Left ventricle myocardium inferior (tissue), 1 donor: ENCODE measurements at regions not wholly inside any gene's neighbourhood (a gene's known extent, or its start where the extent isn't known, plus 50 kb on each side); places are given as distances from the start of the nearest gene placed in this dataset.

Experiments
- DNase-seq: peaks from one replicate; pipeline ENCODE4 v3.0.0-alpha.2; 2020
- H3K27ac ChIP-seq: fragments of 200-600 bp; replicated peaks from 2 replicates; pipeline ENCODE4 v1.8.0; 2021
- H3K27me3 ChIP-seq: fragments of 200-600 bp; 2 replicates; pipeline ENCODE4 v1.8.0; 2021; ENCODE audit warnings: low read depth
- H3K36me3 ChIP-seq: fragments of 200-600 bp; 2 replicates; pipeline ENCODE4 v1.8.0; 2021
- H3K4me1 ChIP-seq: fragments of 200-600 bp; 2 replicates; pipeline ENCODE4 v1.8.0; 2021
- H3K4me3 ChIP-seq: fragments of 200-600 bp; 2 replicates; pipeline ENCODE4 v1.8.0; 2021; ENCODE audit warnings: mild to moderate bottlenecking, moderate library complexity
- H3K9me3 ChIP-seq: fragments of 200-600 bp; replicated peaks from 2 replicates; pipeline ENCODE4 v1.8.0; 2021
- CTCF ChIP-seq: fragments of 200-600 bp; IDR thresholded peaks from 2 replicates; pipeline ENCODE4 v1.8.0; 2021; ENCODE audit warnings: antibody characterized with exemption, mild to moderate bottlenecking, borderline replicate concordance
- intact Hi-C: fragments of 100-400 bp; cut with micrococcal nuclease; formaldehyde crosslinking; loops from one replicate; pipeline ENCODE4 v1.11.0; 2022
- donor health status: DM: no; HTN: yes; CAD: no; lungs with severe emphysema.

GRCh38 chr2:15829985-15830384, 110.4 kb upstream of the MYCN start:
- no peaks in the 10 kb centered on the region for H3K4me1 ChIP-seq
- H3K27ac ChIP-seq, result no peak overlapping the region
- TF ChIP-seq CTCF, result no peak
- intact Hi-C loops, result no loop called here
- DNase-seq, result no peak
- H3K4me3 ChIP-seq, result no peak overlapping the region
- no peaks in the 10 kb centered on the region for H3K9me3 ChIP-seq
- no peaks in the 10 kb centered on the region for H3K36me3 ChIP-seq
- H3K27me3 ChIP-seq, result no peaks in the 10 kb centered on the region

GRCh38 chr2:15830937-15831549, 109.3 kb upstream of the MYCN start:
- no peak for TF ChIP-seq CTCF
- Histone ChIP-seq H3K27ac (no peak overlapping the region), H3K4me3 (no peak overlapping the region), H3K4me1 (no peaks in the 10 kb centered on the region), H3K27me3 (no peaks in the 10 kb centered on the region), H3K9me3 (no peaks in the 10 kb centered on the region), H3K36me3 (no peaks in the 10 kb centered on the region)
- no peak for DNase-seq
- intact Hi-C loops, result no loop called here

GRCh38 chr2:15832030-15832709, 108.2 kb upstream of the MYCN start:
- no peak for TF ChIP-seq CTCF
- no peaks in the 10 kb centered on the region for H3K4me1 ChIP-seq
- peaks cover 4% of the 10 kb centered on the region for H3K9me3 ChIP-seq
- no peak for DNase-seq
- H3K27ac ChIP-seq, result no peak overlapping the region
- intact Hi-C loops, result no loop called here
- no peaks in the 10 kb centered on the region for H3K27me3 ChIP-seq
- no peak overlapping the region for H3K4me3 ChIP-seq
- H3K36me3 ChIP-seq, result no peaks in the 10 kb centered on the region

- intact Hi-C loops, result no loop called here
- H3K4me1 ChIP-seq, result no peaks in the 10 kb centered on the region
- no peak overlapping the region for H3K4me3 ChIP-seq
- H3K27me3 ChIP-seq, result no peaks in the 10 kb centered on the region
- no peak overlapping the region for H3K27ac ChIP-seq
- TF ChIP-seq CTCF, result no peak
- peaks cover 4% of the 10 kb centered on the region for H3K9me3 ChIP-seq
- no peaks in the 10 kb centered on the region for H3K36me3 ChIP-seq
- no peak for DNase-seq
These were observed 107.3 kb upstream of the MYCN start for GRCh38 chr2:15832849-15833680.

GRCh38 chr2:15833731-15834130, 106.6 kb upstream of the MYCN start:
- no peak overlapping the region for H3K27ac ChIP-seq
- intact Hi-C loops, result no loop called here
- DNase-seq, result no peak
- H3K27me3 ChIP-seq, result no peaks in the 10 kb centered on the region
- H3K4me3 ChIP-seq, result no peak overlapping the region
- H3K36me3 ChIP-seq, result no peaks in the 10 kb centered on the region
- H3K9me3 ChIP-seq, result peaks cover 4% of the 10 kb centered on the region
- TF ChIP-seq CTCF, result no peak
- H3K4me1 ChIP-seq, result no peaks in the 10 kb centered on the region
